Endothelial cell of umbilical vein (primary cell): ENCODE measurements at regions not wholly inside any gene's neighbourhood (a gene's known extent, or its start where the extent isn't known, plus 50 kb on each side); places are given as distances from the start of the nearest gene placed in this dataset.

Experiments
- BruUV-seq: library from RNA; stranded (reverse); fragments of 400-500 nt; replicated peaks from 2 replicates; lab custom pipeline; 2021; lab: Mats Ljungman, UMichigan
- CTCF ChIA-PET: fragments of 300-600, 350-600 bp; sonication (Branson Sonifier 250); formaldehyde crosslinking; loops from one replicate; lab custom pipeline; 2021; ENCODE audit warnings: antibody characterized with exemption, inconsistent platforms; lab: Charles Lee
- POLR2A ChIA-PET: fragments of 300-600, 350-600 bp; sonication (Branson Sonifier 250); formaldehyde crosslinking; loops from one replicate; lab custom pipeline; 2021; ENCODE audit warnings: antibody characterized with exemption, inconsistent platforms; lab: Charles Lee
- DNase-seq: peaks from one replicate; pipeline ENCODE4 v3.0.0-alpha.2; 2011; ENCODE audit warnings: low read depth, low spot score
- FAIRE-seq: peaks from 2 replicates; lab custom pipeline; 2011; peaks lifted over from hg19 to GRCh38; lab: Jason Lieb, UNC
- H2AFZ ChIP-seq: 2 replicates; pipeline ENCODE4 v1.6.0; 2012; ENCODE audit warnings: low read depth, low read length, control low read depth, inconsistent platforms
- H3K27ac ChIP-seq: 2 replicates; pipeline ENCODE4 v1.5.1; 2011; ENCODE audit warnings: low read depth, mild to moderate bottlenecking, control low read depth, low read length, moderate library complexity; ENCODE audit not compliant: insufficient read depth
- H3K27me3 ChIP-seq, 2 experiments: 2 replicates each; pipeline versions ENCODE4 v1.6.0 to v1.6.1; 2011; ENCODE audit warnings: low read length in 2 of 2, mixed read lengths in 1 of 2; ENCODE audit not compliant: control insufficient read depth in 2 of 2, insufficient read depth in 2 of 2
- H3K36me3 ChIP-seq, 2 experiments: 2 replicates in 1 of 2; 3 replicates in 1 of 2; pipeline ENCODE4 v1.5.1; 2011; ENCODE audit warnings: low read length in 2 of 2, mild to moderate bottlenecking in 1 of 2, moderate library complexity in 1 of 2; ENCODE audit not compliant: control insufficient read depth in 2 of 2, insufficient read depth in 2 of 2; ENCODE audit errors: extremely low read depth in 1 of 2
- H3K4me1 ChIP-seq: 3 replicates; pipeline ENCODE4 v1.5.1; 2011; ENCODE audit warnings: mild to moderate bottlenecking, low read length; ENCODE audit not compliant: control insufficient read depth, insufficient read depth; ENCODE audit errors: extremely low read depth
- H3K4me2 ChIP-seq: 2 replicates; pipeline ENCODE4 v1.6.1; 2011; ENCODE audit warnings: low read length, control low read depth, mixed read lengths; ENCODE audit not compliant: insufficient read depth
- H3K4me3 ChIP-seq, 3 experiments: fragments of 200-600 bp in 1 of 3; sonication (generic), shearing (Covaris generic) in 1 of 3; replicated peaks in 1 of 3; 2 replicates each; pipeline ENCODE4 v1.5.1; 2011 to 2016; ENCODE audit warnings: control low read depth in 3 of 3, low read length in 3 of 3, mild to moderate bottlenecking in 2 of 3, inconsistent platforms in 1 of 3, low read depth in 1 of 3, moderate library complexity in 1 of 3; ENCODE audit not compliant: insufficient read depth in 1 of 3
- H3K79me2 ChIP-seq: 2 replicates; pipeline ENCODE4 v1.6.0; 2012; ENCODE audit warnings: low read length, inconsistent platforms; ENCODE audit not compliant: control insufficient read depth, insufficient read depth
- H3K9ac ChIP-seq: replicated peaks from 2 replicates; pipeline ENCODE3; 2011; ENCODE audit warnings: low read length, control low read depth; ENCODE audit not compliant: insufficient read depth; ENCODE audit errors: extremely low read depth
- H3K9me1 ChIP-seq: replicated peaks from 3 replicates; pipeline ENCODE4 v1.6.0; 2011; ENCODE audit warnings: mild to moderate bottlenecking, low read length; ENCODE audit not compliant: control insufficient read depth, insufficient read depth; ENCODE audit errors: extremely low read depth
- H3K9me3 ChIP-seq: replicated peaks from 2 replicates; pipeline ENCODE4 v1.5.1; 2012; ENCODE audit warnings: low read length, inconsistent platforms; ENCODE audit not compliant: control insufficient read depth, insufficient read depth
- H4K20me1 ChIP-seq: replicated peaks from 2 replicates; pipeline ENCODE3; 2011; ENCODE audit warnings: mild to moderate bottlenecking, low read length; ENCODE audit not compliant: control insufficient read depth, insufficient read depth; ENCODE audit errors: extremely low read depth
- EZH2 ChIP-seq: IDR thresholded peaks from 2 replicates; pipeline ENCODE4 v1.6.1; 2012; ENCODE audit warnings: borderline replicate concordance, low read depth, mild to moderate bottlenecking, moderate library complexity, low read length, inconsistent platforms; ENCODE audit not compliant: severe bottlenecking
- FOS ChIP-seq: IDR thresholded peaks from 2 replicates; pipeline ENCODE4 v1.6.1; 2011; ENCODE audit warnings: mild to moderate bottlenecking, low read length, moderate library complexity, borderline replicate concordance; ENCODE audit not compliant: insufficient read depth
- GATA2 ChIP-seq: IDR thresholded peaks from 2 replicates; pipeline ENCODE4 v1.7.0; 2011; ENCODE audit warnings: low read depth, mild to moderate bottlenecking, moderate library complexity, mixed read lengths, low read length; ENCODE audit not compliant: insufficient read length, insufficient read depth
- JUN ChIP-seq: IDR thresholded peaks from 2 replicates; pipeline ENCODE4 v1.6.1; 2011; ENCODE audit warnings: borderline replicate concordance, low read depth; ENCODE audit not compliant: insufficient read length, insufficient read depth
- MYC ChIP-seq: IDR thresholded peaks from one replicate; pipeline ENCODE4 v1.6.1; 2011; ENCODE audit warnings: mild to moderate bottlenecking, low read depth, low read length
- POLR2A ChIP-seq: IDR thresholded peaks from 2 replicates; pipeline ENCODE4 v1.6.1; 2012; ENCODE audit warnings: low read depth, mild to moderate bottlenecking, control low read depth, low read length
- POLR2AphosphoS5 ChIP-seq: IDR thresholded peaks from 2 replicates; pipeline ENCODE4 v1.6.1; 2012; ENCODE audit warnings: low read depth, mild to moderate bottlenecking, control low read depth, low read length, moderate library complexity; ENCODE audit not compliant: insufficient read depth
- dilution Hi-C: fragments of 300-500 bp; cut with MboI; formaldehyde crosslinking; loops from one replicate; pipeline ENCODE4 v1.15.0; 2019; ENCODE audit warnings: low sequenced_read_pairs; ENCODE audit not compliant: extremely low pct_ligation_motif_present
- intact Hi-C: fragments of 100-400 bp; cut with micrococcal nuclease; formaldehyde crosslinking; loops from one replicate; pipeline ENCODE4 v1.10.0; 2022
- TF ChIP-seq, protein P1 (sequence below): IDR thresholded peaks from 2 replicates; pipeline ENCODE4 v1.6.1; 2011; ENCODE audit not compliant: insufficient read depth, insufficient read length
- TF ChIP-seq, protein P2 (sequence below), 2 donors: IDR thresholded peaks; 1 replicate in 1 of 2; 2 replicates in 1 of 2; pipeline ENCODE4 v1.5.1; 2011; ENCODE audit warnings: low read length in 2 of 2, mild to moderate bottlenecking in 2 of 2, moderate library complexity in 2 of 2, control low read depth in 1 of 2, inconsistent platforms in 1 of 2, low read depth in 1 of 2; ENCODE audit not compliant: insufficient read depth in 1 of 2; ENCODE audit errors: extremely low read depth in 1 of 2

DNA sequence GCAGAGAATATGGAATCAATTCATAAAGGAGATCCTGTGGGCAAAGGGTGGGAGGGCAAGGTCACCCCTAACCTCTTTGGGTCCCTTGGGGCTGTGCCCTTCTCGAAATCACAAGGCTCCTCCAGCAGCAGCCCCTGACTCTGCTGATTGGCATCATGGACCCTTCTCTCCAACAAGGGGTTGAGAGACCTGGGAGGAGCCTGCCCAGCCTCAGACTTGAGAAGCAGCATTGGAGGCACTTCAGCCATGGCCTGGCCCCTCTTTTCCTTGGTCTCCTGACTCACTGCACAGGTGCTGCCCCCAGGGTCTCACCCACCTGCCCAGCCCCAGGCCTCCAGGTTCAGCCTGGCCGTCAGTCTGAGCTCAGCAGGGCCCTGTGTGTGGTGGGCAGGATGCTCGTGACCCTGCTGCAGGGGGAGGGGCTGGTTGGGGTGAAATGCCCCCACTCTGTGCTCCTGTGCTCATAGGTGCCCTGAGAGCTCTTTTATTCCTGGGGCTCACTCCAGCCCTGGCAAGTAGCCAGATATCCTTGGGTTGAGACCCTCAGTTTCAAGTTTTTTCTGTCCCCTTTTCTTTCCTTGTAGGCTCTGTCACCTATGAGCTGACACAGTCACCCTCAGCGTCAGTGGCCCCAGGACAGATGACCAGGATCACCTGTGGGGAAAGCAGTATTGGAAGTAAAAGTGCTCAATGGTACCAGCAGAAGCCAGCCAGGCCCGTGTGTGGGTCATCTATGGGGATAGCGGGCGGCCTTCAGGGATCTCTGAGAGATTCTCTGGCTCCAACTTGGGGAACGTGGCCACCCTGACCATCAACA, 110.8 kb downstream of the GGTLC2 start:
- intact Hi-C loops: no loop called here
- dilution Hi-C loops: no loop called here
- CTCF ChIA-PET: interaction anchor here (1.0 to 2.3 kb wide), 4 partner anchors 13 to 129 kb away, joined by 4 to 13 read pairs (median 8); no protein-coding TSS in a partner anchor

DNA sequence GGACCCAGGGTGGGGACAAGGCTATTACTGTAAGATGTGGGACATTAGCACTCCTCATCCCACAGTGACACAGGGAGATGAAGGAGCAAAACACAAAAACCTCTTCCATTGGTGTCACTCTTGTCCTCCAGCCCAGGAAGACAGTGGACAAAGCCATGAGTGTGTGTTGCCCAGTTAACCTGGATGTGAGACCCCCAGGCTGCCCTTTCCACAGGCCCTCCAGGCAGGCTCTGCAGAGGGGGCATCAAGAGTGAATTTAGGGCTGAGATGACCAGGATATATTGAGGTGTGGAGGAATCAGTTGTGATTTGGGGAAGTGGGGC, 111.3 kb downstream of the GGTLC2 start:
- Histone ChIP-seq H3K4me2 (no peak overlapping the region), H3K9me1 (no peaks in the 10 kb centered on the region), H3K9me3 (no peaks in the 10 kb centered on the region), H2AFZ (no peak overlapping the region), H4K20me1 (no peaks in the 10 kb centered on the region), H3K27me3 (no peaks in the 10 kb centered on the region), H3K27ac (no peak overlapping the region), H3K36me3 (no peaks in the 10 kb centered on the region), H3K9ac (no peak overlapping the region), H3K4me1 (no peaks in the 10 kb centered on the region), H3K79me2 (no peaks in the 10 kb centered on the region), H3K4me3 (no peak overlapping the region)
- FAIRE-seq (no peak), DNase-seq (no peak)
- TF ChIP-seq JUN (no peak), GATA2 (no peak), MYC (no peak), EZH2 (no peak), FOS (no peak), POLR2AphosphoS5 (no peak), POLR2A (no peak)
- TF ChIP-seq, protein P1, sequence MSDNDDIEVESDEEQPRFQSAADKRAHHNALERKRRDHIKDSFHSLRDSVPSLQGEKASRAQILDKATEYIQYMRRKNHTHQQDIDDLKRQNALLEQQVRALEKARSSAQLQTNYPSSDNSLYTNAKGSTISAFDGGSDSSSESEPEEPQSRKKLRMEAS: no peak
- TF ChIP-seq, protein P2, sequence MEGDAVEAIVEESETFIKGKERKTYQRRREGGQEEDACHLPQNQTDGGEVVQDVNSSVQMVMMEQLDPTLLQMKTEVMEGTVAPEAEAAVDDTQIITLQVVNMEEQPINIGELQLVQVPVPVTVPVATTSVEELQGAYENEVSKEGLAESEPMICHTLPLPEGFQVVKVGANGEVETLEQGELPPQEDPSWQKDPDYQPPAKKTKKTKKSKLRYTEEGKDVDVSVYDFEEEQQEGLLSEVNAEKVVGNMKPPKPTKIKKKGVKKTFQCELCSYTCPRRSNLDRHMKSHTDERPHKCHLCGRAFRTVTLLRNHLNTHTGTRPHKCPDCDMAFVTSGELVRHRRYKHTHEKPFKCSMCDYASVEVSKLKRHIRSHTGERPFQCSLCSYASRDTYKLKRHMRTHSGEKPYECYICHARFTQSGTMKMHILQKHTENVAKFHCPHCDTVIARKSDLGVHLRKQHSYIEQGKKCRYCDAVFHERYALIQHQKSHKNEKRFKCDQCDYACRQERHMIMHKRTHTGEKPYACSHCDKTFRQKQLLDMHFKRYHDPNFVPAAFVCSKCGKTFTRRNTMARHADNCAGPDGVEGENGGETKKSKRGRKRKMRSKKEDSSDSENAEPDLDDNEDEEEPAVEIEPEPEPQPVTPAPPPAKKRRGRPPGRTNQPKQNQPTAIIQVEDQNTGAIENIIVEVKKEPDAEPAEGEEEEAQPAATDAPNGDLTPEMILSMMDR (IDR thresholded peaks at IDR 0.05; ENCODE audit: extremely low read depth in 1 of 2, insufficient read depth in 1 of 2, low read depth in 1 of 2, low read length in 2 of 2): no peak
- CTCF ChIA-PET: interaction anchor here (0.8 to 2.3 kb wide), 4 partner anchors 10 to 129 kb away, joined by 3 to 9 read pairs (median 6); no protein-coding TSS in a partner anchor
- no TSS peak for BruUV-seq
- dilution Hi-C loops: no loop called here
- intact Hi-C loops: no loop called here
- POLR2A ChIA-PET: no interaction called here

More for the DNA sequence above, 110.8 kb downstream of the GGTLC2 start:
- no peak overlapping the region for H3K27ac ChIP-seq
- POLR2A ChIA-PET: no interaction called here
- no peaks in the 10 kb centered on the region for H3K27me3 ChIP-seq
- no peaks in the 10 kb centered on the region for H4K20me1 ChIP-seq
- no peak overlapping the region for H3K9ac ChIP-seq
- no peaks in the 10 kb centered on the region for H3K4me1 ChIP-seq
- no peak overlapping the region for H2AFZ ChIP-seq
- no peaks in the 10 kb centered on the region for H3K9me1 ChIP-seq
- no peaks in the 10 kb centered on the region for H3K79me2 ChIP-seq
- no peak overlapping the region for H3K4me2 ChIP-seq
- BruUV-seq: no TSS peak
- no peaks in the 10 kb centered on the region for H3K36me3 ChIP-seq
- no peak for FAIRE-seq
- H3K4me3 ChIP-seq: no peak overlapping the region
- DNase-seq: no peak
- TF ChIP-seq GATA2: no peak
- H3K9me3 ChIP-seq: no peaks in the 10 kb centered on the region
